Endothelial cell (in vitro differentiated cells): ENCODE measurements at regions not wholly inside any gene's neighbourhood (a gene's known extent, or its start where the extent isn't known, plus 50 kb on each side); places are given as distances from the start of the nearest gene placed in this dataset.

Experiments
- DNase-seq: peaks from one replicate; pipeline ENCODE4 v3.0.0; 2021; ENCODE audit warnings: low spot score
- H3K27ac Mint-ChIP-seq: one replicate; pipeline ENCODE4 v1.8.0; 2021; ENCODE audit warnings: mixed read lengths, inconsistent platforms; ENCODE audit not compliant: unreplicated experiment
- H3K27me3 Mint-ChIP-seq: one replicate; pipeline ENCODE4 v1.8.0; 2021; ENCODE audit warnings: mild to moderate bottlenecking, moderate library complexity, mixed read lengths, inconsistent platforms; ENCODE audit not compliant: unreplicated experiment
- H3K36me3 Mint-ChIP-seq: one replicate; pipeline ENCODE4 v1.8.0; 2021; ENCODE audit warnings: mild to moderate bottlenecking, low read depth, mixed read lengths, inconsistent platforms; ENCODE audit not compliant: unreplicated experiment
- H3K4me1 Mint-ChIP-seq: one replicate; pipeline ENCODE4 v1.8.0; 2021; ENCODE audit warnings: mild to moderate bottlenecking, mixed read lengths, inconsistent platforms; ENCODE audit not compliant: unreplicated experiment
- H3K4me3 Mint-ChIP-seq: one replicate; pipeline ENCODE4 v1.8.0; 2021; ENCODE audit warnings: mild to moderate bottlenecking, mixed read lengths, inconsistent platforms; ENCODE audit not compliant: unreplicated experiment
- H3K9me3 Mint-ChIP-seq: one replicate; pipeline ENCODE4 v1.8.0; 2021; ENCODE audit warnings: mixed read lengths, inconsistent platforms; ENCODE audit not compliant: unreplicated experiment
- CTCF ChIP-seq: fragments of 200-600 bp; sonication (generic); IDR thresholded peaks from one replicate; pipeline ENCODE4 v1.5.0; 2021; ENCODE audit warnings: antibody characterized with exemption; ENCODE audit not compliant: unreplicated experiment

GRCh38 chr17:52244689-52245088, 86.2 kb upstream of the CA10 start:
- H3K9me3 Mint-ChIP-seq, result peaks cover 3% of the 10 kb centered on the region
- H3K27ac Mint-ChIP-seq, result no peak overlapping the region
- H3K36me3 Mint-ChIP-seq, result no peaks in the 10 kb centered on the region
- H3K27me3 Mint-ChIP-seq, result peaks cover 1% of the 10 kb centered on the region
- no peak for DNase-seq
- no peak for TF ChIP-seq CTCF
- H3K4me3 Mint-ChIP-seq, result no peak overlapping the region
- no peaks in the 10 kb centered on the region for H3K4me1 Mint-ChIP-seq

- no peak for TF ChIP-seq CTCF
- no peaks in the 10 kb centered on the region for H3K36me3 Mint-ChIP-seq
- H3K4me3 Mint-ChIP-seq, result no peak overlapping the region
- H3K27me3 Mint-ChIP-seq, result peaks cover 1% of the 10 kb centered on the region
- H3K4me1 Mint-ChIP-seq, result no peaks in the 10 kb centered on the region
- H3K27ac Mint-ChIP-seq, result no peak overlapping the region
- DNase-seq, result no peak
- peaks cover 4% of the 10 kb centered on the region for H3K9me3 Mint-ChIP-seq
Measured at GRCh38 chr17:52242268-52242667, 83.8 kb upstream of the CA10 start.

GRCh38 chr17:52237151-52237550, 78.6 kb upstream of the CA10 start:
- no peak for DNase-seq
- Mint-ChIP-seq H3K4me3 (no peak overlapping the region), H3K36me3 (no peaks in the 10 kb centered on the region), H3K4me1 (no peaks in the 10 kb centered on the region), H3K27me3 (no peaks in the 10 kb centered on the region), H3K27ac (no peak overlapping the region), H3K9me3 (peaks cover 4% of the 10 kb centered on the region)
- TF ChIP-seq CTCF, result no peak

GRCh38 chr17:52235516-52235915, 77.0 kb upstream of the CA10 start:
- Mint-ChIP-seq H3K27ac (no peak overlapping the region), H3K4me1 (no peaks in the 10 kb centered on the region), H3K9me3 (peaks cover 4% of the 10 kb centered on the region), H3K4me3 (no peak overlapping the region), H3K36me3 (no peaks in the 10 kb centered on the region), H3K27me3 (no peaks in the 10 kb centered on the region)
- TF ChIP-seq CTCF, result no peak
- no peak for DNase-seq

GRCh38 chr17:52233632-52234031, 75.1 kb upstream of the CA10 start:
- Mint-ChIP-seq H3K27me3 (no peaks in the 10 kb centered on the region), H3K9me3 (no peaks in the 10 kb centered on the region), H3K27ac (no peak overlapping the region), H3K4me1 (no peaks in the 10 kb centered on the region), H3K36me3 (no peaks in the 10 kb centered on the region), H3K4me3 (no peak overlapping the region)
- no peak for TF ChIP-seq CTCF
- DNase-seq, result no peak
